Neural cell (in vitro differentiated cells): ENCODE measurements at regions not wholly inside any gene's neighbourhood (a gene's known extent, or its start where the extent isn't known, plus 50 kb on each side); places are given as distances from the start of the nearest gene placed in this dataset.

ENCODE experiments used
- CTCF ChIP-seq: fragments of 450-650 bp; IDR thresholded peaks from 2 replicates; pipeline ENCODE4 v1.5.1; 2014; ENCODE audit warnings: antibody characterized with exemption, mild to moderate bottlenecking, moderate library complexity; ENCODE audit not compliant: poor library complexity, severe bottlenecking
- EP300 ChIP-seq: fragments of 450-650 bp; conservative IDR thresholded peaks from 2 replicates; pipeline ENCODE4 v1.6.1; 2014; ENCODE audit warnings: antibody characterized with exemption, mild to moderate bottlenecking, moderate library complexity; ENCODE audit not compliant: poor library complexity, severe bottlenecking
- EZH2 ChIP-seq: fragments of 200-600, 300-800 bp; shearing (Covaris generic), sonication (generic); IDR thresholded peaks from 2 replicates; pipeline ENCODE4 v1.6.1; 2014; ENCODE audit warnings: antibody characterized with exemption, low read length, borderline replicate concordance, mild to moderate bottlenecking; ENCODE audit not compliant: insufficient read depth, poor library complexity, severe bottlenecking
- MXI1 ChIP-seq: fragments of 450-650 bp; conservative IDR thresholded peaks from 2 replicates; pipeline ENCODE4 v1.6.1; 2014; ENCODE audit warnings: antibody characterized with exemption, mild to moderate bottlenecking; ENCODE audit not compliant: poor library complexity, severe bottlenecking
- POLR2AphosphoS5 ChIP-seq: IDR thresholded peaks from 2 replicates; pipeline ENCODE4 v1.6.1; 2012
- RAD21 ChIP-seq: fragments of 450-650 bp; conservative IDR thresholded peaks from 2 replicates; pipeline ENCODE4 v1.6.1; 2014; ENCODE audit warnings: antibody characterized with exemption, mild to moderate bottlenecking, moderate library complexity
- REST ChIP-seq: IDR thresholded peaks from 2 replicates; pipeline ENCODE4 v1.6.1; 2012; ENCODE audit warnings: borderline replicate concordance
- SMC3 ChIP-seq: fragments of 450-650 bp; conservative IDR thresholded peaks from 2 replicates; pipeline ENCODE4 v1.6.1; 2014; ENCODE audit warnings: antibody characterized with exemption, mild to moderate bottlenecking, moderate library complexity; ENCODE audit not compliant: poor library complexity
- TAF1 ChIP-seq: IDR thresholded peaks from 2 replicates; pipeline ENCODE4 v1.6.1; 2012; ENCODE audit warnings: low read depth

GRCh38 chr20:40813029-40813431 lies 124.0 kb upstream of the MAFB start:
- no peak for TF ChIP-seq CTCF
- TF ChIP-seq POLR2AphosphoS5: no peak
- TF ChIP-seq RAD21: no peak
- no peak for TF ChIP-seq EP300
- no peak for TF ChIP-seq MXI1
- no peak for TF ChIP-seq EZH2
- no peak for TF ChIP-seq TAF1
- no peak for TF ChIP-seq REST
- no peak for TF ChIP-seq SMC3
